CD14-positive monocyte (primary cell): ENCODE measurements at regions not wholly inside any gene's neighbourhood (a gene's known extent, or its start where the extent isn't known, plus 50 kb on each side); places are given as distances from the start of the nearest gene placed in this dataset.

Experiments
- DNase-seq, 3 donors: peaks; one replicate each; pipeline ENCODE4 v3.0.0-alpha.2; 2011 to 2022
- H2AFZ ChIP-seq: 2 replicates; pipeline ENCODE4 v1.6.0; 2012; ENCODE audit warnings: mild to moderate bottlenecking, low read depth, low read length, inconsistent platforms; ENCODE audit not compliant: insufficient read depth, poor library complexity, severe bottlenecking
- H3K27ac ChIP-seq, 2 donors: 1 replicate in 1 of 2; 2 replicates in 1 of 2; pipeline ENCODE4 v1.5.1; 2012 to 2013; ENCODE audit warnings: low read length in 2 of 2, control low read depth in 1 of 2, inconsistent platforms in 1 of 2, low read depth in 1 of 2, mild to moderate bottlenecking in 1 of 2
- H3K27me3 ChIP-seq, 2 donors: one replicate each; pipeline versions ENCODE4 v1.6.0 to v1.6.1; 2011 to 2013; ENCODE audit warnings: low read length in 2 of 2; ENCODE audit not compliant: control insufficient read depth in 2 of 2, insufficient read depth in 2 of 2
- H3K36me3 ChIP-seq, 2 donors: replicated peaks in 1 of 2; 1 replicate in 1 of 2; 2 replicates in 1 of 2; pipeline versions ENCODE4 v1.5.1 to v1.6.1; 2012 to 2013; ENCODE audit warnings: low read length in 2 of 2, control low read depth in 1 of 2, inconsistent platforms in 1 of 2, mild to moderate bottlenecking in 1 of 2; ENCODE audit not compliant: insufficient read depth in 2 of 2, control insufficient read depth in 1 of 2
- H3K4me1 ChIP-seq, 2 donors: 1 replicate in 1 of 2; 2 replicates in 1 of 2; pipeline versions ENCODE4 v1.5.1 to v1.6.1; 2012 to 2013; ENCODE audit warnings: low read length in 2 of 2, control low read depth in 1 of 2, inconsistent platforms in 1 of 2, mild to moderate bottlenecking in 1 of 2, moderate library complexity in 1 of 2; ENCODE audit not compliant: insufficient read depth in 2 of 2, control insufficient read depth in 1 of 2
- H3K4me2 ChIP-seq: replicated peaks from 2 replicates; pipeline ENCODE3; 2012; ENCODE audit warnings: low read length, moderate library complexity, mild to moderate bottlenecking; ENCODE audit not compliant: poor library complexity, severe bottlenecking; ENCODE audit errors: extremely low read depth
- H3K4me3 ChIP-seq, 3 experiments: fragments of 200-600 bp in 1 of 3; sonication (generic) in 1 of 3; replicated peaks in 1 of 3; 1 replicate in 2 of 3; 2 replicates in 1 of 3; pipeline ENCODE4 v1.5.1; 2011 to 2013; ENCODE audit warnings: low read length in 3 of 3, mild to moderate bottlenecking in 3 of 3, control low read depth in 2 of 3, low read depth in 2 of 3, inconsistent platforms in 1 of 3, moderate library complexity in 1 of 3
- H3K79me2 ChIP-seq: 2 replicates; pipeline ENCODE4 v1.6.0; 2012; ENCODE audit warnings: mild to moderate bottlenecking, control low read depth, inconsistent platforms, low read length, moderate library complexity; ENCODE audit not compliant: insufficient read depth
- H3K9ac ChIP-seq: 2 replicates; pipeline ENCODE4 v1.6.0; 2017; ENCODE audit warnings: low read length, mild to moderate bottlenecking; ENCODE audit not compliant: insufficient read depth, poor library complexity, severe bottlenecking
- H3K9me3 ChIP-seq, 2 donors: replicated peaks in 1 of 2; 1 replicate in 1 of 2; 2 replicates in 1 of 2; pipeline versions ENCODE4 v1.5.1 to v1.6.1; 2012 to 2013; ENCODE audit warnings: low read length in 2 of 2, control low read depth in 1 of 2; ENCODE audit not compliant: control insufficient read depth in 1 of 2, insufficient read depth in 1 of 2
- H4K20me1 ChIP-seq: 2 replicates; pipeline ENCODE4 v1.6.0; 2012; ENCODE audit warnings: mild to moderate bottlenecking, low read length, control low read depth, moderate library complexity; ENCODE audit not compliant: insufficient read depth
- H3K27ac Mint-ChIP-seq, 7 donors: one replicate each; pipeline ENCODE4 v1.8.0; 2020; ENCODE audit warnings: mild to moderate bottlenecking in 7 of 7, mixed read lengths in 7 of 7, moderate library complexity in 6 of 7, inconsistent platforms in 2 of 7
- H3K27me3 Mint-ChIP-seq, 3 donors: one replicate each; pipeline ENCODE4 v1.8.0; 2021 to 2022; ENCODE audit warnings: low read depth in 3 of 3, mild to moderate bottlenecking in 3 of 3, mixed read lengths in 3 of 3, moderate library complexity in 3 of 3, inconsistent platforms in 1 of 3
- H3K36me3 Mint-ChIP-seq, 2 donors: one replicate each; pipeline ENCODE4 v1.8.0; 2020; ENCODE audit warnings: mixed read lengths in 2 of 2, inconsistent platforms in 1 of 2, mild to moderate bottlenecking in 1 of 2
- H3K4me1 Mint-ChIP-seq: one replicate; pipeline ENCODE4 v1.8.0; 2020; ENCODE audit warnings: mild to moderate bottlenecking, mixed read lengths
- H3K4me3 Mint-ChIP-seq, 2 donors: one replicate each; pipeline ENCODE4 v1.8.0; 2020; ENCODE audit warnings: mild to moderate bottlenecking in 2 of 2, mixed read lengths in 2 of 2, moderate library complexity in 1 of 2
- H3K9me3 Mint-ChIP-seq, 7 donors: one replicate each; pipeline ENCODE4 v1.8.0; 2020 to 2022; ENCODE audit warnings: mixed read lengths in 7 of 7, mild to moderate bottlenecking in 6 of 7, moderate library complexity in 6 of 7, inconsistent platforms in 2 of 7
- WGBS: methylation state at CpG from one replicate; pipeline ENCODE4 v1.1.5; 2013; ENCODE audit warnings: missing lambda C conversion rate; ENCODE audit not compliant: insufficient coverage; 5-methylcytosine and 5-hydroxymethylcytosine counted together
- intact Hi-C, 2 donors: fragments of 100-400 bp; cut with micrococcal nuclease; formaldehyde crosslinking; loops; one replicate each; pipeline versions ENCODE4 v1.15.0 to v1.15.1; 2023
- TF ChIP-seq, protein P1 (sequence below): fragments of 200-600 bp; IDR thresholded peaks from one replicate; pipeline ENCODE4 v1.8.0; 2022; ENCODE audit warnings: antibody characterized with exemption, mild to moderate bottlenecking

DNA sequence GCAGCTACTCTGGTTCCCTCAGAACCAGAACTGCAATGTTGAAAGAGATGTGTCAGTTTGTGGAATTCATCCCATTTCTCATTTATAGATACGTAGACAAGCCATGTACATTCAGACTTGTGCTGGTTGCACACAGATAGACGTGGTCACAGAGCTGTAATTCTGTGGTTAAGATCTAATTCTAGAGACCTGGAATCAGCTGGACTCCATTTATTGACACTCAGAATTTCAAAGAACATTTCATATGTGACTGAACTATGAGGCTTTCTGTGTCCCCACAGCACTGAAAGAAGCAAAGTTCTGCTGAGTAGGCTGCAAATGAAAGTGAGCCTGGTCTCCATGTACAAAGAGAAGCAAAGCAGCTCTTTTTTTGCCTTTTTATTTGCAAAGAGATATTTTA is 220.2 kb upstream of the NAV3 start:
- no peak overlapping the region for H3K4me2 ChIP-seq
- no CpG with 5 or more reads among the region's 2 CpGs for WGBS
- no peak overlapping the region for H3K27ac Mint-ChIP-seq

DNA sequence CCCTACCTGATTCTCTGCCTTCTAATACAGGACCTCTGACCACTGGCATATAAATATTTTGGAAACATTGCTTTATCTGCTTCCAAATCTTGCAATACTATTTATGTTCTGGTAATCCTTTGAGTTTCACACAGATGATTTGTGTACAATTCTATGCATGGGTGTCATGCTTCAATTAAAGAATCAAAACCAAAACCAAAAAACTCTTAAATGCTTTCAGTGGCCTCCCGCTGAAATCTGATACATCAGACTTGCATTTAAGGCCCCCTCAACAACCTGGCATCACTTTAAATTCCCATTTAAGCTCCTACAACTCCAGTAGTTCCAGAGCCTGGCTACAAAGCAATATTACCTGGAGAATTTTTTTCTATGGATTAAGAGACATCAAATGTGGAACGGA is 221.7 kb upstream of the NAV3 start:
- no peak overlapping the region for H2AFZ ChIP-seq
- no peak overlapping the region for H3K27ac ChIP-seq
- H3K9me3 ChIP-seq: no peaks in the 10 kb centered on the region
- 100% methylated on average over 1 of the region's 2 CpGs for WGBS
- H3K4me3 ChIP-seq: no peak overlapping the region
- TF ChIP-seq, protein P1, sequence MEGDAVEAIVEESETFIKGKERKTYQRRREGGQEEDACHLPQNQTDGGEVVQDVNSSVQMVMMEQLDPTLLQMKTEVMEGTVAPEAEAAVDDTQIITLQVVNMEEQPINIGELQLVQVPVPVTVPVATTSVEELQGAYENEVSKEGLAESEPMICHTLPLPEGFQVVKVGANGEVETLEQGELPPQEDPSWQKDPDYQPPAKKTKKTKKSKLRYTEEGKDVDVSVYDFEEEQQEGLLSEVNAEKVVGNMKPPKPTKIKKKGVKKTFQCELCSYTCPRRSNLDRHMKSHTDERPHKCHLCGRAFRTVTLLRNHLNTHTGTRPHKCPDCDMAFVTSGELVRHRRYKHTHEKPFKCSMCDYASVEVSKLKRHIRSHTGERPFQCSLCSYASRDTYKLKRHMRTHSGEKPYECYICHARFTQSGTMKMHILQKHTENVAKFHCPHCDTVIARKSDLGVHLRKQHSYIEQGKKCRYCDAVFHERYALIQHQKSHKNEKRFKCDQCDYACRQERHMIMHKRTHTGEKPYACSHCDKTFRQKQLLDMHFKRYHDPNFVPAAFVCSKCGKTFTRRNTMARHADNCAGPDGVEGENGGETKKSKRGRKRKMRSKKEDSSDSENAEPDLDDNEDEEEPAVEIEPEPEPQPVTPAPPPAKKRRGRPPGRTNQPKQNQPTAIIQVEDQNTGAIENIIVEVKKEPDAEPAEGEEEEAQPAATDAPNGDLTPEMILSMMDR: no peak
- H3K4me3 Mint-ChIP-seq: no peak overlapping the region
- H3K4me1 ChIP-seq: no peaks in the 10 kb centered on the region
- no peaks in the 10 kb centered on the region for H3K36me3 Mint-ChIP-seq
- peaks cover 0 to 6% (median 0%) of the 10 kb centered on the region in 7 donors for H3K9me3 Mint-ChIP-seq
- no peaks in the 10 kb centered on the region for H4K20me1 ChIP-seq
- H3K79me2 ChIP-seq: no peaks in the 10 kb centered on the region
- DNase-seq: no peak
- intact Hi-C loops: no loop called here
- H3K27me3 Mint-ChIP-seq: no peaks in the 10 kb centered on the region
- no peak overlapping the region for H3K27ac Mint-ChIP-seq
- no peaks in the 10 kb centered on the region for H3K27me3 ChIP-seq
- H3K4me2 ChIP-seq: no peak overlapping the region
- no peak overlapping the region for H3K9ac ChIP-seq
- H3K4me1 Mint-ChIP-seq: no peaks in the 10 kb centered on the region
- no peaks in the 10 kb centered on the region for H3K36me3 ChIP-seq

More for the DNA sequence above, 220.2 kb upstream of the NAV3 start:
- Histone ChIP-seq H4K20me1 (no peaks in the 10 kb centered on the region), H3K9me3 (peaks cover 0 to 2% of the 10 kb centered on the region in 2 donors), H3K9ac (no peak overlapping the region), H3K4me1 (no peaks in the 10 kb centered on the region), H3K27me3 (no peaks in the 10 kb centered on the region), H2AFZ (no peak overlapping the region), H3K36me3 (no peaks in the 10 kb centered on the region), H3K27ac (no peak overlapping the region), H3K4me3 (no peak overlapping the region), H3K79me2 (no peaks in the 10 kb centered on the region)
- no peaks in the 10 kb centered on the region for H3K4me1 Mint-ChIP-seq
- H3K36me3 Mint-ChIP-seq: no peaks in the 10 kb centered on the region
- DNase-seq: no peak
- TF ChIP-seq, protein P1: no peak
- H3K27me3 Mint-ChIP-seq: no peaks in the 10 kb centered on the region
- no peak overlapping the region for H3K4me3 Mint-ChIP-seq
- intact Hi-C loops: no loop called here
- peaks cover 0 to 6% (median 0%) of the 10 kb centered on the region in 7 donors for H3K9me3 Mint-ChIP-seq
